HL-60 (cell line): ENCODE measurements at regions not wholly inside any gene's neighbourhood (a gene's known extent, or its start where the extent isn't known, plus 50 kb on each side); places are given as distances from the start of the nearest gene placed in this dataset.

ENCODE experiments used
- DNase-seq, 2 experiments: peaks; one replicate each; pipeline ENCODE4 v3.0.0-alpha.2; 2010 to 2020; ENCODE audit warnings: low read depth in 1 of 2, low spot score in 1 of 2
- H3K27ac ChIP-seq: fragments of 250-450 bp; sonication (Bioruptor Pico); replicated peaks from 2 replicates; pipeline ENCODE4 v1.5.1; 2020; ENCODE audit warnings: mild to moderate bottlenecking, moderate library complexity
- H3K27me3 ChIP-seq: fragments of 250-450 bp; sonication (Bioruptor Pico); 2 replicates; pipeline ENCODE4 v1.5.1; 2021; ENCODE audit warnings: mild to moderate bottlenecking, moderate library complexity; ENCODE audit not compliant: insufficient read depth, poor library complexity, severe bottlenecking
- H3K4me3 ChIP-seq: replicated peaks from 2 replicates; pipeline ENCODE4 v1.5.1; 2011; ENCODE audit warnings: mild to moderate bottlenecking, control low read depth, low read length; ENCODE audit not compliant: insufficient read depth
- CTCF ChIP-seq: IDR thresholded peaks from one replicate; pipeline ENCODE4 v1.5.1; 2011; ENCODE audit warnings: low read length, control low read depth, inconsistent platforms; ENCODE audit not compliant: insufficient read depth
- GABPA ChIP-seq: IDR thresholded peaks from 2 replicates; pipeline ENCODE4 v1.6.1; 2012; ENCODE audit warnings: low read depth
- POLR2AphosphoS5 ChIP-seq: IDR thresholded peaks from 2 replicates; pipeline ENCODE4 v1.6.1; 2012; ENCODE audit warnings: low read depth
- REST ChIP-seq: IDR thresholded peaks from 2 replicates; pipeline ENCODE4 v1.6.1; 2012; ENCODE audit warnings: low read depth; ENCODE audit not compliant: insufficient replicate concordance
- SPI1 ChIP-seq: IDR thresholded peaks from 2 replicates; pipeline ENCODE4 v1.6.1; 2012; ENCODE audit warnings: low read depth, mild to moderate bottlenecking, borderline replicate concordance

- TF ChIP-seq SPI1: no peak
- no peak for TF ChIP-seq CTCF
- no peak for TF ChIP-seq POLR2AphosphoS5
These were observed 180.7 kb upstream of the SMAD3 start for GRCh38 chr15:66884661-66885237.

DNA sequence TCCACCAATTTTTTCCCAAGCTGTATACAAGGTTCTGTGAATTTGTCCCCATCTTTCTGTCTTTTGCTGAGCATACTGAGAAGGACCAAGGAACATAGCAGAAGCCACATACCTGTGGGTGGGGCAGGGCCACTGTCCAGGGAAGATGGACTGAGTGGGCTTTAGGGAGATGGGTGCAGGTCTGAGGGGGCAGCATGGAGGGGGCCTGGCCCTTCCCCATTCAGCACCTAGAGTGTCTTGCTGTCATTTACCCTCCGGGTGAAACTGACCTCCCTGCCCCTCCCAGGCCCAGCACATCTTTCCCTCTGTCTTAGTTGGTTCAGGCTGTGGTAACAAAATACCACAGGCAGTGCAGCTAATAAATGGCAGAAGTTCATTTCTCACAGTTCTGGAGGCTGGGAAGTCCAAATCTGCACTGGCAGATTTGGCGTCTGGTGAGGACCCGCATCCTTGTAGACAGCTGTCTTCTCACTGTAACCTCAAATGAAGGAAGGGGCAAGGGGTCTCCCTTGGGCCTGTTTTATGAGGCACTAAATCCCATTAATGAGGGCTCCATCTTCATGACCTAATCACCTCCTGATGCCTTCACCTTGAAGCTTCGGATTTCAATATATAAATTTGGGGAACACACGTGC is 180.0 kb upstream of the SMAD3 start:
- Histone ChIP-seq H3K27me3 (no peaks in the 10 kb centered on the region), H3K27ac (no peak overlapping the region), H3K4me3 (no peak overlapping the region)
- no peak for DNase-seq
- TF ChIP-seq POLR2AphosphoS5: no peak
- no peak for TF ChIP-seq SPI1
- TF ChIP-seq GABPA: no peak
- TF ChIP-seq REST: no peak
- TF ChIP-seq CTCF: no peak

More at GRCh38 chr15:66884661-66885237, 180.7 kb upstream of the SMAD3 start:
- Histone ChIP-seq H3K27me3 (no peaks in the 10 kb centered on the region), H3K4me3 (no peak overlapping the region), H3K27ac (no peak overlapping the region)
- no peak for DNase-seq

GRCh38 chr15:66886241-66886675 is 179.1 kb upstream of the SMAD3 start:
- no peak for TF ChIP-seq GABPA
- TF ChIP-seq SPI1: no peak
- no peak for TF ChIP-seq CTCF
- TF ChIP-seq REST: no peak
- no peak for TF ChIP-seq POLR2AphosphoS5

More at GRCh38 chr15:66886241-66886675, 179.1 kb upstream of the SMAD3 start:
- H3K27ac ChIP-seq: no peak overlapping the region
- H3K27me3 ChIP-seq: no peaks in the 10 kb centered on the region
- no peak overlapping the region for H3K4me3 ChIP-seq
- DNase-seq: no peak
